Psoas muscle (tissue), 7 donors: ENCODE measurements at regions not wholly inside any gene's neighbourhood (a gene's known extent, or its start where the extent isn't known, plus 50 kb on each side); places are given as distances from the start of the nearest gene placed in this dataset.
A peak's percentile ranks its signal among the peaks of the same experiment; 100 is the strongest.

Source experiments
- ATAC-seq, 4 donors: fragments of 200-7000 bp; cut with Tn5 transposase; one replicate each; pipeline ENCODE4 v1.9.1; 2020; ENCODE audit warnings: moderate library complexity in 3 of 4, mild to moderate bottlenecking in 2 of 4
- DNase-seq, 2 donors: peaks; one replicate each; pipeline ENCODE4 v3.0.0-alpha.2; 2020
- H3K27ac ChIP-seq: fragments of 200-600 bp; one replicate; pipeline ENCODE4 v1.8.0; 2022
- H3K27me3 ChIP-seq, 3 donors: fragments of 200-600 bp in 1 of 3; one replicate each; pipeline versions ENCODE4 v1.6.1 to v1.8.0; 2013 to 2022; ENCODE audit warnings: low read length in 2 of 3, mild to moderate bottlenecking in 2 of 3, moderate library complexity in 1 of 3; ENCODE audit not compliant: insufficient read depth in 3 of 3
- H3K36me3 ChIP-seq, 2 donors: fragments of 200-600 bp in 1 of 2; one replicate each; pipeline versions ENCODE4 v1.6.1 to v1.8.0; 2013 to 2022; ENCODE audit warnings: low read depth in 1 of 2, mild to moderate bottlenecking in 1 of 2, moderate library complexity in 1 of 2; ENCODE audit not compliant: insufficient read depth in 1 of 2
- H3K4me1 ChIP-seq: fragments of 200-600 bp; one replicate; pipeline ENCODE4 v1.8.0; 2022
- H3K4me3 ChIP-seq: fragments of 200-600 bp; one replicate; pipeline ENCODE4 v1.8.0; 2022; ENCODE audit warnings: mild to moderate bottlenecking
- H3K9me3 ChIP-seq: fragments of 200-600 bp; one replicate; pipeline ENCODE4 v1.8.0; 2022
- WGBS, 3 donors: extraction: QIAGEN DNeasy Blood & Tissue Kit; methylation state at CpG; one replicate each; pipeline versions ENCODE4 v1.1.6 to v1.1.7; 2013; 5-methylcytosine and 5-hydroxymethylcytosine counted together
- intact Hi-C, 2 donors: fragments of 100-400 bp; cut with DNase I; formaldehyde crosslinking; loops; one replicate each; pipeline versions ENCODE4 v1.11.0 to v1.14.2; 2022
- TF ChIP-seq, protein P1 (sequence below): fragments of 200-600 bp; IDR thresholded peaks from one replicate; pipeline ENCODE4 v1.8.0; 2022; ENCODE audit warnings: antibody characterized with exemption
- donor health status: healthy with polysubstance abuse.
- donor health status: DM: no; HTN: no; CAD: no; lungs with moderate emphysema.
- donor health status: Bipolar disorder and iron deficiency.
- donor health status: healthy.
- donor health status: DM: yes; HTN: yes; CAD: no.
- donor health status: DM: no; HTN: no; CAD: no.
- donor health status: DM: yes; HTN: yes; CAD: no.

DNA sequence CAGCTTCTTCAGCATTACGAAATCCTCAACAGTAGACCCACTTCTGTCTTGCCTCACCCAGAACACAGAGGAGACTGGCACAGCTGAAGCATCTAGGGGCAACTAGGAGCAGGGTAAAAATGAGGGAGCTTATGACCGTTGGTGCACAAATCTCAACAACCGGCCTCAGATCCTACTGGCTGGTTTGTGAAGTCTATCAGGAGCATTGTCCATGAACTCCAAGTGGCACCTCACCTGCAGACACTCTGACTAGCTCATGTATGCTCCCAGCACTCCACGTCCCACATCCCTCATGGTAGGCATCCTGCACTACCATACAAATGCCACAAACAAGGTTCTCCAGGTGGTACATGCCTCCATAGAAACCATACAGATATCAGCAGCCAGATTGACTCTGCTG lies 163.1 kb downstream of the TLE3 start:
- TF ChIP-seq, protein P1, sequence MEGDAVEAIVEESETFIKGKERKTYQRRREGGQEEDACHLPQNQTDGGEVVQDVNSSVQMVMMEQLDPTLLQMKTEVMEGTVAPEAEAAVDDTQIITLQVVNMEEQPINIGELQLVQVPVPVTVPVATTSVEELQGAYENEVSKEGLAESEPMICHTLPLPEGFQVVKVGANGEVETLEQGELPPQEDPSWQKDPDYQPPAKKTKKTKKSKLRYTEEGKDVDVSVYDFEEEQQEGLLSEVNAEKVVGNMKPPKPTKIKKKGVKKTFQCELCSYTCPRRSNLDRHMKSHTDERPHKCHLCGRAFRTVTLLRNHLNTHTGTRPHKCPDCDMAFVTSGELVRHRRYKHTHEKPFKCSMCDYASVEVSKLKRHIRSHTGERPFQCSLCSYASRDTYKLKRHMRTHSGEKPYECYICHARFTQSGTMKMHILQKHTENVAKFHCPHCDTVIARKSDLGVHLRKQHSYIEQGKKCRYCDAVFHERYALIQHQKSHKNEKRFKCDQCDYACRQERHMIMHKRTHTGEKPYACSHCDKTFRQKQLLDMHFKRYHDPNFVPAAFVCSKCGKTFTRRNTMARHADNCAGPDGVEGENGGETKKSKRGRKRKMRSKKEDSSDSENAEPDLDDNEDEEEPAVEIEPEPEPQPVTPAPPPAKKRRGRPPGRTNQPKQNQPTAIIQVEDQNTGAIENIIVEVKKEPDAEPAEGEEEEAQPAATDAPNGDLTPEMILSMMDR = no peak
- H3K27me3 ChIP-seq = peaks cover 0 to 3% (median 0%) of the 10 kb centered on the region in 3 donors
- ATAC-seq (no peak), DNase-seq (no peak)
- H3K27ac ChIP-seq = no peak overlapping the region
- peaks cover 18% of the 10 kb centered on the region for H3K4me1 ChIP-seq
- H3K4me3 ChIP-seq = no peak overlapping the region
- H3K9me3 ChIP-seq = peaks cover 14% of the 10 kb centered on the region
- 91 to 94% (median 93%) methylated on average over 4 of the region's 4 CpGs for WGBS, 3 donors
- no peaks in the 10 kb centered on the region for H3K36me3 ChIP-seq
- intact Hi-C loops = no loop called here

DNA sequence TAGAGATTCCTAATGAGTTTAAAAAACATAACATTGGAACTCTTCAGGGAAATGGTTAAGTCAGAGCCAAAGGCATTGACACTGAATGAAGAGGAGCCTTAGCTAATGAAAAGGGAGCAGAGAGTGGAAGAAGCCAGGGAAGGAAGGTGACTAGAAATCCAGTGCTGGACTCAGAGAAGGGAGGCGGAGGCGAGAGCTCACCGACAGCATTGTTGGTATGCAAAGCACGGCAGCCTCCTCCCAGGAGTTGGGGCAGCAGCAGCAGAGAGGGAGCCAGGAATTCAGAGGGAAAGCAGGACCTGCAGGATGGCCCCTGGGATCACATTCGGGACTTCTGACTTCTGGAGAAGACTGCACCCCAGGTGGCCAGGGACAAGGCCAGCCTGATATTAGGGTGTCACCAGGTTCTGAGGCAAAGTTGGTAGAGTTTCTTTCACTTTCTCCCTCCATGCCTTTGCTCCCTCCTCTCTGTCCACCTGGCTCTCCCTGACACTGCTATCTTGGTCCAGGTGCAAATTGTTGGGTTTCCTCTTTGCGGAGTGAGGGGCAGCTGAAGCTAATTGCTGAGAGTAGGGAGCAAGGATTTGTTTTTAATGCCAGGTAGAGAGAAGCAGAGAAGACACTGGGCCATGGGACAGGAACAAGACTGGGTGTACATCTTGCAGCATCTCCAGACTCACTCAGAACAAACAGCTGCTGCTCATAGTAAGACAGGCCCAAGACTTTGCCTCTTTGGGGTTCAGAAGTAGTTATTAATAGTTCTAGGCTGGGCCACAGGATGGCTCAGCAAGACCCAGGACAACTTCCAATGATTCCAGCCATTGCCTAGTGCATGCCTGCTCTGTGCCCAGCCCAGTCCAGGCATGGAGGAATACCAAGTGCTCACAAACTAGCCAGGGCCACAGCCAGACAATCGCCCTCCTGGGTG lies 157.9 kb downstream of the TLE3 start:
- Histone ChIP-seq H3K36me3 (no peaks in the 10 kb centered on the region), H3K4me3 (no peak overlapping the region), H3K9me3 (peaks cover 11% of the 10 kb centered on the region), H3K27me3 (peaks cover 0 to 4% (median 0%) of the 10 kb centered on the region in 3 donors), H3K4me1 (no peaks in the 10 kb centered on the region), H3K27ac (no peak overlapping the region)
- TF ChIP-seq, protein P1 = no peak
- WGBS, 3 donors = 42 to 60% (median 55%) methylated on average over 7 of the region's 7 CpGs
- no peak for DNase-seq
- peak in 1 of 4 donors; percentile 44 for ATAC-seq
- intact Hi-C loops = no loop called here

DNA sequence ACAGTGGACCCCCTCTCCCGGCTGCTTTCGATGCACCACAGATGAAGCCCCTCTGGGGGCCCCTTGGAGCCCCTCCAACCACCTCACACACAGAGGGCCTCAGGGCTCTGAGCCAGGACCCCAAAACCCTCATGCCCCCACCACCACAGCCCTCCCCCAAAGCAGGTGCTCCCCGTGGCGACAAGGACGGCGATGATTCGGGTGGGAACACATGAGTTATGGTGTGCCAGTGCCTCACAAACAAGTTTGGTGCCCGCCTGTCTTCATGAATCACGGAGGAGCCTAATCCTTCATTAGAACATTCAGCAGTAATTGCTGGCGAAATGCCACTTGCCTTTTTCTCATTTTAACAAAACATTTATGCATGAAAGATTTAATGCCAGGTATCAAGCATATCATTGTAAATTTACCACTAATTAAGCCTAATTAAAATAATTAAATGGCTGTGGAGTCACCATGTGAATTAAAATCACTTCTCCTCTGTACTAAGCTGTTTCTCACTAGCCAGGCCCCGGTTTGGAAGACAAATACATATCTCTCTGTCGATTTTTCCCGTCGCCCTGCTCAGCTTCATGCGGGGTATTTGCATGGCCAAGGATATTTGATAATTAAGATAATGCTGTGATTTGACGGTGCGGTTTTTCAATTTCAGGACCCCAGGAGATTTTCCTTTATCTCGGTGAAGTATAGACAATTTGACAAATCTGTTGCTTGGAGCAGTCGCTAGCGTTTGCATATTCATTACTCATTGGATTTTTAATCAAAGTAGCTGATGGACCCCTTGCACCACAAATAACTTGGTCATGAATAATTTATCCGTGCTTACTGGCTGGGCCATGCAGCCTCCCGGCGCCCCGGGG lies 157.0 kb downstream of the TLE3 start:
- intact Hi-C loops = no loop called here
- H3K27ac ChIP-seq = no peak overlapping the region
- H3K27me3 ChIP-seq = peaks cover 0 to 1% (median 0%) of the 10 kb centered on the region in 3 donors
- TF ChIP-seq, protein P1 = no peak
- ATAC-seq (no peak), DNase-seq (no peak)
- H3K4me1 ChIP-seq = no peaks in the 10 kb centered on the region
- H3K36me3 ChIP-seq = no peaks in the 10 kb centered on the region
- WGBS, 3 donors = 83 to 92% (median 84%) methylated on average over 24 of the region's 24 CpGs
- peaks cover 4% of the 10 kb centered on the region for H3K9me3 ChIP-seq
- H3K4me3 ChIP-seq = no peak overlapping the region

DNA sequence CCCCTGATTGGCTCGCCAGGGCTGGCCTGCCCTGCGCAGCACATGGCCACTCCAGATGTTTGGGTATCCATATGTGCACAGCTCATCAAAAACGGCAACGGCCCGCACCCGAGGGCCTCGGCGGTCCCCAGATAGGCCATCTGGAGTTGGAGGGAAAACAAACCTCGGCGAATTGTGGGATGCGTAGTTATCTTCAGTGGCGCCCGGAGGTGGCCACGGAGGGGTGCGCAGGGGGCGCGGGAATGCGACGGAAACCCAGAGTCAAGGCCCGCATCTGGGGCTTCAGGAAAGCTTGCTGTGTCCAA lies 156.5 kb downstream of the TLE3 start:
- Histone ChIP-seq H3K27ac (no peak overlapping the region), H3K4me1 (no peaks in the 10 kb centered on the region), H3K36me3 (no peaks in the 10 kb centered on the region), H3K27me3 (peaks cover 0 to 1% (median 0%) of the 10 kb centered on the region in 3 donors), H3K9me3 (no peaks in the 10 kb centered on the region), H3K4me3 (no peak overlapping the region)
- intact Hi-C loops = no loop called here
- WGBS, 3 donors = 90 to 93% (median 92%) methylated on average over 20 of the region's 20 CpGs
- ATAC-seq (no peak), DNase-seq (no peak)
- TF ChIP-seq, protein P1 = no peak
